ENCODE measurements at regions not wholly inside any gene's neighbourhood (a gene's known extent, or its start where the extent isn't known, plus 50 kb on each side); places are given as distances from the start of the nearest gene placed in this dataset.

- TF ChIP-seq POLR2A (IDR thresholded peaks at IDR 0.05; ENCODE audit: low read depth, low read length) (no peak), POLR2AphosphoS5 (IDR thresholded peaks at IDR 0.05; ENCODE audit: low read depth, low read length) (no peak)
These were observed 447.1 kb downstream of the TXNL1 start for GRCh38 chr18:56191334-56191733.

Measured in GM12892 (cell line).